NT2/D1 (cell line): ENCODE measurements at regions not wholly inside any gene's neighbourhood (a gene's known extent, or its start where the extent isn't known, plus 50 kb on each side); places are given as distances from the start of the nearest gene placed in this dataset.

Experiments
- SUZ12 ChIP-seq: IDR thresholded peaks from 2 replicates; pipeline ENCODE4 v1.6.1; 2011; ENCODE audit not compliant: insufficient read length, insufficient read depth; ENCODE audit errors: extremely low read depth
- YY1 ChIP-seq: IDR thresholded peaks from 2 replicates; pipeline ENCODE4 v1.6.1; 2011; ENCODE audit not compliant: insufficient read length, insufficient read depth
- ZNF274 ChIP-seq: IDR thresholded peaks from 2 replicates; pipeline ENCODE4 v1.6.1; 2011; ENCODE audit warnings: mild to moderate bottlenecking, low read depth, low read length

GRCh38 chr7:125010540-125010939, 80.9 kb upstream of the POT1 start:
- no peak for TF ChIP-seq YY1
- TF ChIP-seq ZNF274 = no peak
- TF ChIP-seq SUZ12 = no peak
